HPDE6-E6E7 (cell line): ENCODE measurements at regions not wholly inside any gene's neighbourhood (a gene's known extent, or its start where the extent isn't known, plus 50 kb on each side); places are given as distances from the start of the nearest gene placed in this dataset.
A peak's percentile ranks its signal among the peaks of the same experiment; 100 is the strongest.

Source experiments
- DNase-seq: peaks from one replicate; pipeline ENCODE4 v3.0.0; 2011; ENCODE audit warnings: missing footprints; ENCODE audit errors: extremely low spot score

DNA sequence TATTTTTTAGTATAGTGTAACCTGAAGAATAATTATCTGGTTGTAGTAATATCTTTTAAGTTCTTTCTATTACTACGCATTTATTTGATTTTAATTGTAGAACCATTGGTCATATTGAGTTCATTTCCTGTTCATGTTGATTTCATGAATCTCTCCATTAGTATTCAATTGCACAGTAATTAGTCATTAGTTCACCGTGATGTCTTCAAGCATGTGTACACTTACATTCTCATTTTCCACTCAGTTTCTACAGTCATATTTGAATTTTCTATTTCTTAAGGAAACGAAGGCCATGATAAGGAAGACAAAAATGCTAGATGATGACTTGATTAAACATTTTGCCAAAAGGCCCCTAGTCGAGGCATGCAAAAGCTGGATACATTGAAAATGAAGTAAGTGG is 333.7 kb upstream of the FANCL start:
- DNase-seq: no peak

DNA sequence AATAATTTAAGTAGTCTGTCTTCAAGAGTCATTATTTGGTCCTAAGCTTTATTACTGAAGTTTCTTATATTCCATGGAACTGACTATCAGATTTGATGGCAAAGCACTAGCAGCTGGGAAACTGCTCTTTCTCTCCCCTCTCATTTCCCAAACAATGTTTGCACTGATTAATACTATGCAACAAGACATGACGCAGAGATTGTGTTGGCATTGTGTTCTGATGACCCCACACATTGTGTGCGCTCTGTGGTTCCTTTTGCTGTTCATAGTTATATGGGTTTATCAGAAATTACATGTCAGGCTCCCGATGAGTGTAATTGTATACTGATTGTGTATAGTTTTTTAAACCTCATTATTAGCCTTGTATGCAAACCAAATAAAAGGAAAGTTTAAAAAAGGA is 331.6 kb upstream of the FANCL start:
- no peak for DNase-seq

DNA sequence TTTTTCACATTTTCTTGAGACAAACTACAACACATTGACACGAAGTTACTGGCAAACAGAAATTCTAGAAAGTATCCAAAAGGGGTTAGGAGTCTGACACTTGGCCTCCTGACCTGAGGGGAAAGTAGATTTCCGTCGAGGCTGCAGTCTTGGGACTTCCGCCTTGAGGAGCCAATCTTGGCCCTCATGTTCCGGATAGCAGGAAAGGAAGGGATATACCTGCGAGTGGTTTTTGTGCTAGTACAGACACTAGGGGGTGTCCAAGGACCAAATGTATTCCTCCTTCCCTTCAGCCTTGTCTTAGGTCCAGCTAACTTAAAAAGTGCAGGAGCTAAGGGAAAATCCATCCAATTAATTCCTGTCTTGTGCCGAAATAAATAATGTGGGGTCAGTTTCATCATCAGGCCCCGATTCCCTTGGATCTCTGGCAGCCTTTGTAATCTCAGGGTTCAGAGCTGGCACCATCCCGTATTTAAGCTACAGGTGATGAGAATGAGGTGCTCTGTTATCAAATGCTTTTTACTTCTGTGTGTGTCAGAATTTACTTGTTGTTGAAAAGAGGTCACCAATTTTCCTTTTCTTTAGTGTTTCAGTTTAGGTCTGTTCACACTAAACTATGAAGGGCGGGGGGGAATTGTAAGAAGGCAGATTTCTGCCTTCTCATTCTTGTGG is 330.2 kb upstream of the FANCL start:
- peak; percentile 69 for DNase-seq

GRCh38 chr2:58569475-58570185 is 328.5 kb upstream of the FANCL start:
- peak; percentile 16 for DNase-seq

GRCh38 chr2:58568901-58569300 is 327.8 kb upstream of the FANCL start:
- DNase-seq: no peak

DNA sequence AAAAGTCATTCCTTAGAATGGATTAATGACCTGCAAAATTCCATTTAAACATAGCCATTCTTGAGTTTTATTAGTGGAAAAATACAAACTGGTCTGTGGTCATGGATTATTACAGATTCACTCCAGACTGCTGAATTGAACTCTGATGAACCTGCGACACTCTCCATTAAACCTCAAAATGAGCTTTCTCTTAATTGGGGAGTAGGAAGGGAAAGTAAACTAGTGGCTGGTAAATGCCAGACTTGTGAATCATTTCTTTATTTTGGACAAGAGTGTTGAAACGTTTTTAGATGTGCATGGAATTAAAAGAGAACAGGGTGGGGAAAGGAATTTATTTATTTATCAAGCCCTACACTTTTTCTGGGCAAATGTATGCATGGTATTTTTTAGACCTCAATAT is 321.2 kb upstream of the FANCL start:
- DNase-seq: no peak

GRCh38 chr2:58560531-58560930 is 319.4 kb upstream of the FANCL start:
- DNase-seq: no peak

DNA sequence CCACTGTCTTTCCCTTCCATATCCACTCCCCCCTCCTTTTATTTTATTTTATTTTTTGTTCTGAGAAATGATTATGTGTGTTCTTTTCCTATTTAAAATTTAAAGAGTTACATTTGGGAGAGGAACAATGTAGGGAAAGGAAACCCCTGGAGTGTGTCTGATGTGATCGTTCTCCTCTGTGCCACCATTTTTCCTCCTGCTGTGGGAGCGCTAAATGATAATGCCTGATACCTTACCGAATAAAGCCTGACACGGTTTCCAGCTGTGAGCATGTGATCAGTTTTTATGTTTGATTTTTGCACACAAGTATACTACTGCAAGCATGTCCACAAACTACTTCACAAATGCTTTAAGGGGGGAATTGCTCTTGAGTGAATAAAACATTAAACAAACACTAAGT is 317.8 kb upstream of the FANCL start:
- no peak for DNase-seq

- no peak for DNase-seq
Observed at GRCh38 chr2:58557176-58557575, 316.1 kb upstream of the FANCL start.

DNA sequence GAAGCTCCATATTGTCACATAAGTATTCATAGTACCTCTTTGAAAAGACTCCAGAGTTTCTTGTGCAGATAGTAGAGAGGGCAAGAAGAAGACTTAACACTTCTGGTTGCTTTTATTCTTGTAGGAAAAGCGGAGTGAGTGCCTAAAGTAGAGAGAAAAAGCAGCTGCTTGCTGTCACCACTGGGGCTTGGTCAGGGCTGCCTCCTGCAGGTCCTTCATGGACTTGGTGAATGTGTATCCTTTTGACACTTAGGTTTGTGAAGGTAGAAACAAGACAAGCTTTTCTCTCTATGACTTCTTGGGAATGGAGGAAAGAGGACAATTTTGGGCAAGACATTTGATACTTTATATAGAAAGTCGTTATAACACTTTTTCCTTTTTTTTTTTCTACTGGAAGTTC is 312.8 kb upstream of the FANCL start:
- DNase-seq: no peak

DNA sequence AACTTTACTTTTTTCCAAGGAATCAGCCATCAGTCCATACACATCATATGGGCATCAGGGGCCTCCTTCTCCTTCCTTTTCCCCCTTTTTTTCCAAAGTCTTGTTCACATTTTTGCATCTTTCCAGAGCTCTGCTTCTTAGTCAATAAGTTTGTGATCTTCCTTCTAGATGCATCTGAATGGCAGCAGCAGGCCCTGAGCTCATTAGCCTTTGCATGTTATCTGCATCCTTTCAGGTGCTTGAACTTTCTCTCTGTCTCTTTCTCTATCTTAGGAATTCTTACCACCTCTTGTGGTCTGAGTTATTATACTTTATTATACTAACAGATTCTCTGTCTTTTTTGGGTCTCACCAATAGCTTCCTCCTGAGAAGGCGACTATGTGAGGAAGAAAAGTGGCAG is 312.4 kb upstream of the FANCL start:
- DNase-seq: no peak

GRCh38 chr2:58545300-58546280 is 304.5 kb upstream of the FANCL start:
- DNase-seq: no peak

- no peak for DNase-seq
Observed at GRCh38 chr2:58543442-58543841, 302.3 kb upstream of the FANCL start.

- DNase-seq: no peak
Observed at GRCh38 chr2:58541511-58541910, 300.4 kb upstream of the FANCL start.

DNA sequence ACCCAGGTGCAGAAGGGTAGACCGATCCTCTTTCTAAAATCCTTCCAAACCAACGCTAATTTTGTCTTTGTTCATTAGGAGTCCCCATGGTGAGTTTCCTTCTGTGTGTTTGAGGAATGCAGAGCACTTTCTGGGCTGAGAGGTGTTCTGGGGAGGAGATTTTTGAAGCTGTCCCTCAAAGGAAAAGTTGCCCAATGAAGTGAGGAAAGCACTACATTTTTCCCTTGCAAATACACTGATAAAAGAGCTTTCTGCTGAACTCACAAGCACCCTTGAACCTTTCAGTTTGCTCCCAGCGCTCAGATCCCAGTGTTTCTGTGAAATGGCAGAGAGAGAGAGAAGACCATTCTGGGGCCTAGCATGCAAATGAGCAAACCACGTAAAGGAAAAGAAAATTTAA is 299.6 kb upstream of the FANCL start:
- DNase-seq: no peak

GRCh38 chr2:58539973-58540372 is 298.8 kb upstream of the FANCL start:
- no peak for DNase-seq

DNA sequence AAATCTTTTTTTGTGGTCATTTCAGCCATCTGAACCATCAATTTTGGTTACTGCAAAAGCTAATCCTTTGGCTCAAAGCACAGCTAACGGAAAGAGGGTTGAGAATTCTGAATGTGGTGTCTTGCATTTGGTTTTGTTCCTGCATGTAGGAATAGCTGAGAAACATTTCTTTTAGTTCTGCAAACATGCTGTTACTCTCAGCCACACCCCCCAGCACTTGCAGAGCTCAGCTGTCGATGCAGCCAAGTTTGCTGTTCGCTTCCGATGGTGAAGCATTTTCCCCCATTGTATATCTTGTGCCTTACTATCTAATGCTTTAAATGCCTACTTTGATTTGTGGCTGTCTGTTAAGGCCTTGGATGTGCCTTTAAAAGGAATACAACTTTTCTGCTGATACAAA is 294.9 kb upstream of the FANCL start:
- no peak for DNase-seq

DNA sequence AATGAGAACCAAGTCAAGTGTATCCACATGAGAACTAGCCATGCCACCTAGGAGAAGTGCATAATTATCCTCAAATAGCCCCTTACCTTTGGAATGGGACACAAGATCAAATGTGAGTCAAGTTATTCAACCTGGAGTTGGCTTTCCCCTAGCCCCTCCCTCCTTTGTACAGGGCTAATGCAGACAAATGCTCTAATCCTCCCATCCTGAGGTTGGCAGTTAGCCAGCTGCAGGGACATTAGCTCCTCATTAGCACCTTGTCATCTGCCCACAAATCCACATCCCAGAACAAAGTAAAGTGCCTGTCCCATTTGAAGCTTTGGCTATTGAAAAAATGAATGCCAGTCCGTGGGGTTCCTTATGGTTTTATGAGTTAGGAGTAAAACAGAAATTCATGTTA is 294.1 kb upstream of the FANCL start:
- DNase-seq: no peak

GRCh38 chr2:58533376-58533775 is 292.3 kb upstream of the FANCL start:
- no peak for DNase-seq

DNA sequence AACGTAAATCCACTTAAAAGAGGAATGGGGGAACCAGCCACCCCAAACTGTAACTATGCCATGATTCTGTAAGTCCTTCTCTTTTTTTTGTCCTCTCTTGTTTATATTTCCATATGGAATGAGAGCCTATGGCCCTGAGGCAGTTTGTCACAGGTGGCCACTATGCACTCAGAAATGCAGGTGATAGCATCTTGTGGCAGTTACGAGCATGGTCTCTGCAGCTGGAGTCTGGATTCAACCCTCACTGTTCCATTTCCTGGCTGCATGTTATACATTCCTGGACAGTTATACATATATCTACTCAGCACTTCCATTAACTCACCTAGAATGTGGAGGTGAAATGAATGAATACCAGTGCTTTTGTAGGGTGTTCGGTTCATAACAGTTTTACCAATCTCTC is 291.5 kb upstream of the FANCL start:
- DNase-seq: no peak

GRCh38 chr2:58527647-58528046 is 286.5 kb upstream of the FANCL start:
- DNase-seq: no peak

- no peak for DNase-seq
Observed at GRCh38 chr2:58521803-58522554, 280.9 kb upstream of the FANCL start.
